GM19025 (cell line): ENCODE measurements at regions not wholly inside any gene's neighbourhood (a gene's known extent, or its start where the extent isn't known, plus 50 kb on each side); places are given as distances from the start of the nearest gene placed in this dataset.

Experiments
- ATAC-seq: cut with Tn5 transposase; IDR thresholded peaks from one replicate; pipeline ENCODE4 v1.9.1; 2021; ENCODE audit warnings: mild to moderate bottlenecking, low read depth, moderate library complexity; ENCODE audit not compliant: unreplicated experiment

- ATAC-seq = no peak
These were observed 257.5 kb upstream of the FAT3 start for GRCh38 chr11:91967026-91967690.

GRCh38 chr11:91966368-91966767 lies 258.2 kb upstream of the FAT3 start:
- no peak for ATAC-seq

GRCh38 chr11:91960770-91961169 lies 263.8 kb upstream of the FAT3 start:
- ATAC-seq = no peak

GRCh38 chr11:91959411-91959810 lies 265.2 kb upstream of the FAT3 start:
- ATAC-seq = no peak

- ATAC-seq = no peak
These were observed 267.9 kb upstream of the FAT3 start for GRCh38 chr11:91956711-91957110.

- ATAC-seq = no peak
These were observed 269.4 kb upstream of the FAT3 start for GRCh38 chr11:91955206-91955605.

- ATAC-seq = no peak
These were observed 272.6 kb upstream of the FAT3 start for GRCh38 chr11:91952056-91952455.

- ATAC-seq = no peak
These were observed 277.3 kb upstream of the FAT3 start for GRCh38 chr11:91947215-91947820.

- no peak for ATAC-seq
These were observed 278.1 kb upstream of the FAT3 start for GRCh38 chr11:91946397-91946951.

GRCh38 chr11:91935120-91935519 lies 289.5 kb upstream of the FAT3 start:
- ATAC-seq = no peak

- ATAC-seq = no peak
These were observed 292.3 kb upstream of the FAT3 start for GRCh38 chr11:91932151-91932821.

GRCh38 chr11:91927448-91927847 lies 297.2 kb upstream of the FAT3 start:
- ATAC-seq = no peak

- ATAC-seq = no peak
These were observed 297.7 kb upstream of the FAT3 start for GRCh38 chr11:91926965-91927364.

- no peak for ATAC-seq
These were observed 301.8 kb upstream of the FAT3 start for GRCh38 chr11:91922846-91923245.

GRCh38 chr11:91921974-91922373 lies 302.6 kb upstream of the FAT3 start:
- ATAC-seq = no peak

- ATAC-seq = no peak
These were observed 311.2 kb upstream of the FAT3 start for GRCh38 chr11:91913407-91913806.

GRCh38 chr11:91912322-91912721 lies 312.3 kb upstream of the FAT3 start:
- no peak for ATAC-seq

GRCh38 chr11:91906871-91907624 lies 317.6 kb upstream of the FAT3 start:
- ATAC-seq = no peak

GRCh38 chr11:91904792-91905785 lies 319.5 kb upstream of the FAT3 start:
- no peak for ATAC-seq

- ATAC-seq = no peak
These were observed 322.3 kb upstream of the FAT3 start for GRCh38 chr11:91902312-91902711.
